ENCODE measurements at regions not wholly inside any gene's neighbourhood (a gene's known extent, or its start where the extent isn't known, plus 50 kb on each side); places are given as distances from the start of the nearest gene placed in this dataset.

GRCh38 chr4:183848805-183849204 is 56.3 kb upstream of the STOX2 start:
- Mint-ChIP-seq H3K4me1 (no peaks in the 10 kb centered on the region), H3K27me3 (ENCODE audit: insufficient read depth, low read depth) (peaks cover 12% of the 10 kb centered on the region), H3K27ac (no peak overlapping the region), H3K9me3 (peaks cover 12% of the 10 kb centered on the region), H3K4me3 (no peak overlapping the region), H3K36me3 (no peaks in the 10 kb centered on the region)
- Histone ChIP-seq H3K9ac (no peak overlapping the region), H3K4me2 (no peak overlapping the region), H3K27ac (no peak overlapping the region), H3F3A (ENCODE audit: low read depth) (no peaks in the 10 kb centered on the region), H3K27me3 (peaks cover 37% of the 10 kb centered on the region), H3K36me3 (no peaks in the 10 kb centered on the region), H4K20me1 (ENCODE audit: low read depth) (no peaks in the 10 kb centered on the region), H3K9me3 (ENCODE audit: low read depth) (no peaks in the 10 kb centered on the region), H3K4me1 (peaks cover 6% of the 10 kb centered on the region), H3K4me3 (no peak overlapping the region), H3K79me2 (ENCODE audit: low read depth) (no peaks in the 10 kb centered on the region), H2AFZ (replicated peaks) (no peak overlapping the region)
- TF ChIP-seq EZH2 (IDR thresholded peaks at IDR 0.05) (no peak), EZH2phosphoT487 (IDR thresholded peaks at IDR 0.05) (no peak), CTCF (IDR thresholded peaks at IDR 0.05) (no peak)
- no peak for DNase-seq (ENCODE audit: low spot score)

DNA sequence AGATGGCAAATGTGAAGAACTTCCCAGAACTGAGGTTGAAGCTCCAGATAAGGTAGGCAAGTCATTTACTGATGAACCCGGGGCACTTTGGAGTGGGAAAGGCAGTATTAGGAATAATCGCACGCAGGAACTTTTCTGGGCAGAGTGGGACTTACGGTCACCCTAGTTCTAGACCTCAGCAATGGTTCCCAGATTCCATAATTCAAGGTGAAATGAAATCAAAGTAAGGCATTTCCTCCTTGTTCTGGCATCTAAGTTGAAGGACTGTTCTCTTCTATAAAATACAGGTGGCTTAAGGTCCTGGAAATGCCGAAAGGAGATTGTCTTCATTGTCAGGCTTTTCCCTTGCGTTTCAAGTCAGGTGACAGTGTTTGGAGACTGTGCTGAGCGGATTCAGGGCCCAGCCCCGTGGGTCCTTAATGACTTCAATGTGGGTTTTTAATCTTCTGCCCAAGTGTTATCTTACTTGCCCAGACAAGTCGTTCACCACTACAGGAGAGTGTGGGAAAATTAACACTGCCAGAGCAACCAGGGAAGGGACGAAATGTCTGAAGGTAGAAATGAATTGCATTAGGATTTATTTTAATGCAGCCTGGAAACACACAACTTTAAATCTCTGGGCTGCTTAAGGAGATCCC is 52.1 kb upstream of the STOX2 start:
- H3K27ac Mint-ChIP-seq, result no peak overlapping the region
- Histone ChIP-seq H3K4me3 (no peak overlapping the region), H2AFZ (replicated peaks) (no peak overlapping the region), H3K79me2 (ENCODE audit: low read depth) (no peaks in the 10 kb centered on the region), H3K9me3 (ENCODE audit: low read depth) (no peaks in the 10 kb centered on the region), H3K27ac (no peak overlapping the region), H3K27me3 (peaks cover 48% of the 10 kb centered on the region), H3K9ac (no peak overlapping the region), H3F3A (ENCODE audit: low read depth) (peaks cover 2% of the 10 kb centered on the region), H3K36me3 (no peaks in the 10 kb centered on the region), H3K4me2 (no peak overlapping the region), H3K4me1 (peaks cover 9% of the 10 kb centered on the region), H4K20me1 (ENCODE audit: low read depth) (no peaks in the 10 kb centered on the region)
- H3K4me1 Mint-ChIP-seq, result peaks cover 8% of the 10 kb centered on the region
- no peak overlapping the region for H3K4me3 Mint-ChIP-seq
- peaks cover 16% of the 10 kb centered on the region for H3K27me3 Mint-ChIP-seq (ENCODE audit: insufficient read depth, low read depth)
- peaks cover 16% of the 10 kb centered on the region for H3K9me3 Mint-ChIP-seq
- TF ChIP-seq EZH2 (IDR thresholded peaks at IDR 0.05) (no peak), CTCF (IDR thresholded peaks at IDR 0.05) (no peak), EZH2phosphoT487 (IDR thresholded peaks at IDR 0.05) (no peak)
- peaks cover 2% of the 10 kb centered on the region for H3K36me3 Mint-ChIP-seq
- DNase-seq (ENCODE audit: low spot score), result no peak

- Mint-ChIP-seq H3K36me3 (peaks cover 2% of the 10 kb centered on the region), H3K27ac (no peak overlapping the region), H3K27me3 (ENCODE audit: insufficient read depth, low read depth) (peaks cover 18% of the 10 kb centered on the region), H3K9me3 (peaks cover 16% of the 10 kb centered on the region), H3K4me1 (peaks cover 13% of the 10 kb centered on the region), H3K4me3 (no peak overlapping the region)
- no peaks in the 10 kb centered on the region for H4K20me1 ChIP-seq (ENCODE audit: low read depth)
- no peak overlapping the region for H2AFZ ChIP-seq (replicated peaks)
- peaks cover 48% of the 10 kb centered on the region for H3K27me3 ChIP-seq
- no peaks in the 10 kb centered on the region for H3K79me2 ChIP-seq (ENCODE audit: low read depth)
- H3K9ac ChIP-seq, result no peak overlapping the region
- peaks cover 15% of the 10 kb centered on the region for H3K4me1 ChIP-seq
- TF ChIP-seq EZH2phosphoT487 (IDR thresholded peaks at IDR 0.05) (no peak), CTCF (IDR thresholded peaks at IDR 0.05) (no peak), EZH2 (IDR thresholded peaks at IDR 0.05) (no peak)
- no peak overlapping the region for H3K4me3 ChIP-seq
- H3K27ac ChIP-seq, result no peak overlapping the region
- H3K4me2 ChIP-seq, result no peak overlapping the region
- H3F3A ChIP-seq (ENCODE audit: low read depth), result peaks cover 7% of the 10 kb centered on the region
- no peaks in the 10 kb centered on the region for H3K9me3 ChIP-seq (ENCODE audit: low read depth)
- H3K36me3 ChIP-seq, result no peaks in the 10 kb centered on the region
- DNase-seq (ENCODE audit: low spot score), result no peak
These were observed 51.6 kb upstream of the STOX2 start for GRCh38 chr4:183853548-183853940.
